ENCODE measurements at regions not wholly inside any gene's neighbourhood (a gene's known extent, or its start where the extent isn't known, plus 50 kb on each side); places are given as distances from the start of the nearest gene placed in this dataset.
"Not testable (repeated sequence)": the region's sequence is repeated elsewhere in the genome, so short reads cannot be mapped to it uniquely, and the experiment has no call there.

- H3K9ac ChIP-seq (ENCODE audit: low read depth, low read length): no peak overlapping the region
- no peak overlapping the region for H3K4me3 ChIP-seq (ENCODE audit: low read length)
- no peaks in the 10 kb centered on the region for H3K9me3 ChIP-seq (ENCODE audit: insufficient read depth, low read depth, low read length)
- H3K4me1 ChIP-seq (ENCODE audit: insufficient read depth, low read length): peaks cover 8% of the 10 kb centered on the region
- H3K27me3 ChIP-seq (ENCODE audit: insufficient read depth, low read length): no peaks in the 10 kb centered on the region
- no peak overlapping the region for H3K27ac ChIP-seq (ENCODE audit: low read depth, low read length)
- H3K36me3 ChIP-seq (ENCODE audit: insufficient read depth, low read length): no peaks in the 10 kb centered on the region
Measured at GRCh38 chr10:123221418-123221817, 67.2 kb downstream of the BUB3 start.

DNA sequence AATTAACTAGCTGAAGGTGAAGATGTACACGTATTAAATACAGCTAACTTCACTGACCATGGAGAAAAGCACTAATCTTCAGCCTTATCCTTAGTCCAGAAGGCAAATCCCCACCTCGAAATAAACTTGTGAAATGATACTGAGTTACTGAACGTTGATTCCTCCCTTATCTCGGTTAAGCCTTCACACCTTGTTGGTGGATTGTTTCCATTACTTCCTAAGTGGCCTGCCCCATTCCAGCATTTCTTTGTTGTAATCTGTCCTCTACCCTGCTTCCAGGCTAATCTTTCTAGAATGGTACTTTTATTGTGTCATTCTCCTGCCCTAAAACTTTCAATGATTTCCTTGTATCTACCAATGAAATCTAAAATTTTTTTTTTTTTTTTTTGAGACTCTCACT lies 68.6 kb downstream of the BUB3 start:
- Histone ChIP-seq H3K27me3 (ENCODE audit: insufficient read depth, low read length) (no peaks in the 10 kb centered on the region), H3K9ac (ENCODE audit: low read depth, low read length) (no peak overlapping the region), H3K9me3 (ENCODE audit: insufficient read depth, low read depth, low read length) (no peaks in the 10 kb centered on the region), H3K27ac (ENCODE audit: low read depth, low read length) (no peak overlapping the region), H3K4me1 (ENCODE audit: insufficient read depth, low read length) (no peaks in the 10 kb centered on the region), H3K36me3 (ENCODE audit: insufficient read depth, low read length) (no peaks in the 10 kb centered on the region), H3K4me3 (ENCODE audit: low read length) (no peak overlapping the region)
- 99% methylated on average over 4 of the region's 4 CpGs for WGBS

DNA sequence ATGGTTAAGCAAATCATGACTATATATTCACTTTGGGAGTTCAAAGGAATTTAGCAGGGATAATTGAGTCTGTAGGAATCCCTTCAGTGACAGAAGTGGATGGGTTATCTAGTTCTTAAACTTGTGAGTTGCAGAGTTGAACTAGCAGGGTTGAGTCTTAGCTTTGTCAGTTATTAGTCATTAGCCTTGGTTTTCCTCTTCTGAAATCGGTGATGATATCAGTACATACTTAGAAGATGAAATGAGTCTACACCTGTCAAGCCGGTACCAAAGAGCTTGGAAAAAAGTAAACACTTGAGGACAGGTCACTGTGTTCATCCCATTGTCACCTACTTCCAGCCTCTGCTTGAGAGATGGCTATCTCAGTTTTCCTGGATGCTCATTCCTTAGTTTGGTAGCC lies 73.5 kb downstream of the BUB3 start:
- Histone ChIP-seq H3K27me3 (ENCODE audit: insufficient read depth, low read length) (no peaks in the 10 kb centered on the region), H3K4me3 (ENCODE audit: low read length) (no peak overlapping the region), H3K4me1 (ENCODE audit: insufficient read depth, low read length) (no peaks in the 10 kb centered on the region), H3K9ac (ENCODE audit: low read depth, low read length) (no peak overlapping the region), H3K36me3 (ENCODE audit: insufficient read depth, low read length) (0 out of 2 replicates have a peak, but pooled peaks cover 3% of the 10 kb centered on the region), H3K9me3 (ENCODE audit: insufficient read depth, low read depth, low read length) (no peaks in the 10 kb centered on the region), H3K27ac (ENCODE audit: low read depth, low read length) (no peak overlapping the region)
- WGBS: 98% methylated on average over 2 of the region's 2 CpGs

GRCh38 chr10:123229927-123230630 lies 75.9 kb downstream of the BUB3 start:
- WGBS: 94% methylated on average over 6 of the region's 8 CpGs
- Histone ChIP-seq H3K4me3 (ENCODE audit: low read length) (no peak overlapping the region), H3K27me3 (ENCODE audit: insufficient read depth, low read length) (no peaks in the 10 kb centered on the region), H3K9ac (ENCODE audit: low read depth, low read length) (no peak overlapping the region), H3K36me3 (ENCODE audit: insufficient read depth, low read length) (0 out of 2 replicates have a peak, but pooled peaks cover 3% of the 10 kb centered on the region), H3K4me1 (ENCODE audit: insufficient read depth, low read length) (no peaks in the 10 kb centered on the region), H3K27ac (ENCODE audit: low read depth, low read length) (no peak overlapping the region), H3K9me3 (ENCODE audit: insufficient read depth, low read depth, low read length) (no peaks in the 10 kb centered on the region)

DNA sequence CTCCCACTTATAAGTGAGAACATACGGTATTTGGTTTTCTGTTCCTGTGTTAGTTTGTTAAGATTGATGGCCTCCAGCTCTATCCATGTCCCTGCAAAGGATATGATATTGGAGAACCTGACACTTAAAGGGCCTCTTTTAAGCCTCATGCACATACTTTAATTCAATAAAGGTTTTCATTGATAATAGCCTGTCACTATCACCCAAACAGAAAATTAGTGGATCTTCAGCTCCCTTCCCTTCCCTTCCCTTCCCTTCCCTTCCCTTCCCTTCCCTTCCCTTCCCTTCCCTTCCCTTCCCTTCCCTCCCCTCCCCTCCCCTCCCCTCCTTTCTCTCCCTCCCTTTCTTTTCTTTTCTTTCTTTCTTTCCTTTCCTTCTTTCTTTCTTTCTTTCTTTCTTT lies 78.7 kb downstream of the BUB3 start:
- H3K36me3 ChIP-seq (ENCODE audit: insufficient read depth, low read length); H3K4me3 ChIP-seq (ENCODE audit: low read length); H3K9ac ChIP-seq (ENCODE audit: low read depth, low read length); H3K9me3 ChIP-seq (ENCODE audit: insufficient read depth, low read depth, low read length); H3K4me1 ChIP-seq (ENCODE audit: insufficient read depth, low read length); H3K27me3 ChIP-seq (ENCODE audit: insufficient read depth, low read length); H3K27ac ChIP-seq (ENCODE audit: low read depth, low read length): not testable (repeated sequence)
- 100% methylated on average over 1 of the region's 1 CpG for WGBS

DNA sequence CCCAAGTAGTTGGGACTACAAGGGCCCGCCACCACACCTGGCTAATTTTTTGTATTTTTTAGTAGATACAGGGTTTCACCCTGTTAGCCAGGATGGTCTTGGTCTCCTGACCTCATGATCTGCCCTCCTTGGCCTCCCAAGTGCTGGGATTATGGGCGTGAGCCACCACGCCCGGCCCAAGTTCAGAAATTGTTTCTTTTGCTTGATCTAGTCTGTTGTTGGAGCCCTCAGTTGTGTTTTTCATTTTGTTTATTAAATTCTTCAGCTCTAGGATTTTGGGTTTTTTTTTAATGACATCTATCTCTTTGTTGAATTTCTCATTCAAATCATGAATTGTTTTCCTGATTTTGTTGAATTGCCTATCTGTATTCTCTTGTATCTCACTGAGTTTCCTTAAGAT lies 80.8 kb downstream of the BUB3 start:
- not testable (repeated sequence) for H3K27me3 ChIP-seq (ENCODE audit: insufficient read depth, low read length); H3K9me3 ChIP-seq (ENCODE audit: insufficient read depth, low read depth, low read length); H3K4me1 ChIP-seq (ENCODE audit: insufficient read depth, low read length); H3K27ac ChIP-seq (ENCODE audit: low read depth, low read length); H3K4me3 ChIP-seq (ENCODE audit: low read length); H3K36me3 ChIP-seq (ENCODE audit: insufficient read depth, low read length); H3K9ac ChIP-seq (ENCODE audit: low read depth, low read length)
- WGBS: 95% methylated on average over 4 of the region's 4 CpGs

GRCh38 chr10:123236126-123236525 lies 81.9 kb downstream of the BUB3 start:
- H3K9ac ChIP-seq (ENCODE audit: low read depth, low read length): no peak overlapping the region
- no peaks in the 10 kb centered on the region for H3K4me1 ChIP-seq (ENCODE audit: insufficient read depth, low read length)
- 92% methylated on average over 2 of the region's 2 CpGs for WGBS
- H3K9me3 ChIP-seq (ENCODE audit: insufficient read depth, low read depth, low read length): no peaks in the 10 kb centered on the region
- H3K27me3 ChIP-seq (ENCODE audit: insufficient read depth, low read length): no peaks in the 10 kb centered on the region
- no peak overlapping the region for H3K4me3 ChIP-seq (ENCODE audit: low read length)
- H3K36me3 ChIP-seq (ENCODE audit: insufficient read depth, low read length): 0 out of 2 replicates have a peak, but pooled peaks cover 2% of the 10 kb centered on the region
- H3K27ac ChIP-seq (ENCODE audit: low read depth, low read length): no peak overlapping the region

DNA sequence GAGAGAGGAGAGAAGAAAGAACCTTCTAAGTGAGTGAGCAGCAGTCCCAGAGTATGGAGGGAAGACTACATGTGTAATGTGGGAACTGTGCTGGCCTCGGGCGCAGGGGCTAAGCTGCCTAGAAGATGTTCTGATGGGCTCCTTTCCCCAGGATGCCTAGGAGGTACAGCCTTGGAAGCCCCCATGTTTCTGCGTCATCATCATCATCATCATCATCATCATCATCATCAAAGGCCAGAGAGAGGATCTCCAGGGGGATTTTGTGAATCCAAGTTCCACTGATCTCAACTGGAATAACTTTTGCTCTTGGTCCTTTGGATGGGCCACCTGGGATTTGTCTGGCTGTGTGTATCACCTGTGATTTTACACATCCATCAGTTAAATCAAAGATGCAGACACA lies 86.0 kb downstream of the BUB3 start:
- Histone ChIP-seq H3K4me1 (ENCODE audit: insufficient read depth, low read length) (no peaks in the 10 kb centered on the region), H3K27ac (ENCODE audit: low read depth, low read length) (no peak overlapping the region), H3K4me3 (ENCODE audit: low read length) (no peak overlapping the region), H3K36me3 (ENCODE audit: insufficient read depth, low read length) (no peaks in the 10 kb centered on the region), H3K9ac (ENCODE audit: low read depth, low read length) (no peak overlapping the region), H3K9me3 (ENCODE audit: insufficient read depth, low read depth, low read length) (no peaks in the 10 kb centered on the region), H3K27me3 (ENCODE audit: insufficient read depth, low read length) (no peaks in the 10 kb centered on the region)
- 91% methylated on average over 3 of the region's 3 CpGs for WGBS

GRCh38 chr10:123240776-123241175 lies 86.6 kb downstream of the BUB3 start:
- H3K27ac ChIP-seq (ENCODE audit: low read depth, low read length): no peak overlapping the region
- H3K36me3 ChIP-seq (ENCODE audit: insufficient read depth, low read length): no peaks in the 10 kb centered on the region
- no peak overlapping the region for H3K4me3 ChIP-seq (ENCODE audit: low read length)
- no peaks in the 10 kb centered on the region for H3K9me3 ChIP-seq (ENCODE audit: insufficient read depth, low read depth, low read length)
- H3K9ac ChIP-seq (ENCODE audit: low read depth, low read length): no peak overlapping the region
- WGBS: 92% methylated on average over 2 of the region's 2 CpGs
- no peaks in the 10 kb centered on the region for H3K4me1 ChIP-seq (ENCODE audit: insufficient read depth, low read length)
- no peaks in the 10 kb centered on the region for H3K27me3 ChIP-seq (ENCODE audit: insufficient read depth, low read length)

DNA sequence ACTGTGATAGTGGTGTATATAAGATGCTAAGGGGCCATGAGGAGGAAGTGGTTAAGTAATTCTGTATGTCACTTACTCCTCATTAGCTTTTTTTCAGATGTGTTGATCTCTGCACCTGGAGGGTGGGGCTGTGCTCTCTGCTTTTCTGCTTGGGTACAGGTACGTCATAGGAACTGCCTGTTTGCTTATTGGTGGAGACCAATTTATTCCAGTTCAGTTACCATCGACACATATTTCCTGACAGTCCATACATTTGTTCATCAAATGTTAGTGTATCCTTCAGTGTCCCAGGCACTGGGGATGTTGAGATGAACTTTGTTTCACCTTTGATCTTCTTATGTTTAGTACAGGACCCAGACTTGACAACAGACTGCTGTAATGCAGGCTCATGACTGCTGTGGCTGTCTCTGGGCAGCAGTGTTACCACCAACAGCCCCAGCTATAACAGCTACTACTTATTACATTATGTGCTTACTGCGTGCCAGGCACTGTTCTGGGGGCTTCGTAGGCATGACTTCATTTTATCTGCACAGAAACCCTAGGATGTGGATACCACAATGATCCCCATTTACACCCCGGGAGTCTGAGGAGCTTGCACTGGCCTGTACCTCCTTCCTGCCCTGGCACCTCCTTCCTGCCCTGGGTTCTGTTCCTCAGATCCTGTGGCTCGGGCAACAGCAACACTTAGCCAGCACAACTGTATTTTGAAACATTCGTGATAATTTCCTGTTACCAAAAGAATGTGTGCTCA lies 87.4 kb downstream of the BUB3 start:
- 94% methylated on average over 7 of the region's 7 CpGs for WGBS
- Histone ChIP-seq H3K4me1 (ENCODE audit: insufficient read depth, low read length) (no peaks in the 10 kb centered on the region), H3K27me3 (ENCODE audit: insufficient read depth, low read length) (no peaks in the 10 kb centered on the region), H3K9ac (ENCODE audit: low read depth, low read length) (no peak overlapping the region), H3K9me3 (ENCODE audit: insufficient read depth, low read depth, low read length) (no peaks in the 10 kb centered on the region), H3K27ac (ENCODE audit: low read depth, low read length) (no peak overlapping the region), H3K4me3 (ENCODE audit: low read length) (no peak overlapping the region), H3K36me3 (ENCODE audit: insufficient read depth, low read length) (no peaks in the 10 kb centered on the region)

DNA sequence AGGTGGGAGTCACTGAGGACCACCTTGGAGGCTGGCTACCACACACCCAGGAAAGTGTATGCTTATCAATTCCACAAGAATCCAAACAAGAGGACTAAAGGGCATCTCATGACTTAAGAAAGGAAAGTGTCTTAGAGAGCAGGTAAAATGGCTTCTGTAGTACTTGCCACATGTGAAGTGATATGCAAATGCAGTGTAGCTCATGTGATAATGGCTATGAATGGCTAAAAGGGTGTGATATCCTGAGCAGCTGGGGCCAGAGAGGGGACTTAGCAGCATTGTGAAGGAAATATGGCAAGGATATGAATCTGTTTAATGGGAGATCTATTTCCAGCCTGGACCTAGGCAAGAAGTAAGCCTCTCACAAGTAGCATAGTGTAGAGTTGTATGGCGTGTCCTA lies 90.5 kb downstream of the BUB3 start:
- Histone ChIP-seq H3K27me3 (ENCODE audit: insufficient read depth, low read length) (no peaks in the 10 kb centered on the region), H3K4me1 (ENCODE audit: insufficient read depth, low read length) (no peaks in the 10 kb centered on the region)
- WGBS: 100% methylated on average over 1 of the region's 1 CpG

More for the DNA sequence above, 90.5 kb downstream of the BUB3 start:
- Histone ChIP-seq H3K27ac (ENCODE audit: low read depth, low read length) (no peak overlapping the region), H3K9me3 (ENCODE audit: insufficient read depth, low read depth, low read length) (no peaks in the 10 kb centered on the region), H3K4me3 (ENCODE audit: low read length) (no peak overlapping the region), H3K36me3 (ENCODE audit: insufficient read depth, low read length) (no peaks in the 10 kb centered on the region), H3K9ac (ENCODE audit: low read depth, low read length) (no peak overlapping the region)

Measured in HUES64 (cell line).